GM06990 (cell line): ENCODE measurements at regions not wholly inside any gene's neighbourhood (a gene's known extent, or its start where the extent isn't known, plus 50 kb on each side); places are given as distances from the start of the nearest gene placed in this dataset.
"Not testable (repeated sequence)": the region's sequence is repeated elsewhere in the genome, so short reads cannot be mapped to it uniquely, and the experiment has no call there.

Experiments used
- DNase-seq: peaks from one replicate; pipeline ENCODE4 v3.0.0-alpha.2; 2011; ENCODE audit not compliant: insufficient read length; ENCODE audit errors: extremely low read depth
- H3K27me3 ChIP-seq: replicated peaks from 2 replicates; pipeline ENCODE4 v1.6.0; 2011; ENCODE audit warnings: low read length; ENCODE audit not compliant: control insufficient read depth, insufficient read depth
- H3K36me3 ChIP-seq: 2 replicates; pipeline ENCODE4 v1.5.1; 2011; ENCODE audit warnings: low read length; ENCODE audit not compliant: control insufficient read depth, insufficient read depth
- H3K4me3 ChIP-seq: replicated peaks from 2 replicates; pipeline ENCODE4 v1.5.1; 2011; ENCODE audit warnings: low read depth, mild to moderate bottlenecking, control low read depth, low read length
- CTCF ChIP-seq: IDR thresholded peaks from 2 replicates; pipeline ENCODE4 v1.5.1; 2011; ENCODE audit warnings: low read length, control low read depth, mild to moderate bottlenecking, inconsistent platforms; ENCODE audit not compliant: insufficient read depth, poor library complexity, severe bottlenecking

- no peak for DNase-seq
- no peak for TF ChIP-seq CTCF
- Histone ChIP-seq H3K27me3 (no peaks in the 10 kb centered on the region), H3K4me3 (no peak overlapping the region), H3K36me3 (no peaks in the 10 kb centered on the region)
Measured at GRCh38 chr14:106343626-106344025, 817.2 kb downstream of the TMEM121 start.

GRCh38 chr14:106344065-106344614 lies 817.8 kb downstream of the TMEM121 start:
- not testable (repeated sequence) for H3K4me3 ChIP-seq, H3K36me3 ChIP-seq, DNase-seq, H3K27me3 ChIP-seq

GRCh38 chr14:106344791-106345479 lies 818.6 kb downstream of the TMEM121 start:
- H3K36me3 ChIP-seq, DNase-seq, H3K4me3 ChIP-seq, H3K27me3 ChIP-seq: not testable (repeated sequence)

GRCh38 chr14:106346084-106346483 lies 819.7 kb downstream of the TMEM121 start:
- no peak overlapping the region for H3K4me3 ChIP-seq
- H3K27me3 ChIP-seq: no peaks in the 10 kb centered on the region
- H3K36me3 ChIP-seq: no peaks in the 10 kb centered on the region
- no peak for TF ChIP-seq CTCF
- no peak for DNase-seq

DNA sequence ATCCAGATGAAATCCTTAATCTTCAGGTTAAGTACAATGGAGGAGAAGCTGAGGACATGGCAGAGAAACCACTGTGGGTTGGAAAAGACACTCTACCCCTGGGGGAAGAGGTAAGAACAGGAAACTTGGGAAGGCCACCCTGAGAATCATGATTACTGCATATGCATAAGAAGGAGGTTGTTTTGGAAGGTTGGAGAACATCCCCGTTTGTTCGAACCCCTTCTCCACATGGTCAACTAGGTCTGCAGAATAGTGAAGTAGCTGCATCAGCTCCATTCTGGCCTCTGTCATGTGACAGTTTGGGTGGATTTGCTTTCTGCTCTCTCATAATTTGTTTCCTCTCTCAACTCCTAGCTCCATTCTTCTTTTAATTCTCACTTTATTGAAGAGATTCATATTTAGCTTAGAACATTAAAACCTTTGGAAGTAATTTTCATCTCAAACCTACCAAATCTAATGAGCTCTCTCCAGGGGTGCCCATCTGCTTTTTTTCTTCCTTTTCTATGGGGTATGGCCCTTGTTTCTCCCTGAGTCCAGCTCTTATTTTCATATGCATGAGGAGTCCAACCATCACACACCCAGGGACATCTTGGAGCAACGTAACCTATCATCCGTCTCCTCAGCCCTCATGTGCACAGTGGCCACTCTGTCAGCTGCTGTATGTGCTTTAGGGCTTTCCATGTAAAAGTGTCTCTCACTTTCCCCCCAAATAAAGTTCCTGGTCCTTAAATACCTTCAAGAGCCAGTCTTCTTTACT lies 820.3 kb downstream of the TMEM121 start:
- no peak for DNase-seq
- no peak for TF ChIP-seq CTCF
- no peaks in the 10 kb centered on the region for H3K36me3 ChIP-seq
- H3K27me3 ChIP-seq: no peaks in the 10 kb centered on the region
- no peak overlapping the region for H3K4me3 ChIP-seq

GRCh38 chr14:106347291-106347778 lies 821.0 kb downstream of the TMEM121 start:
- Histone ChIP-seq H3K36me3 (no peaks in the 10 kb centered on the region), H3K27me3 (no peaks in the 10 kb centered on the region), H3K4me3 (no peak overlapping the region)
- no peak for TF ChIP-seq CTCF
- no peak for DNase-seq
